GM18907 (cell line): ENCODE measurements at regions not wholly inside any gene's neighbourhood (a gene's known extent, or its start where the extent isn't known, plus 50 kb on each side); places are given as distances from the start of the nearest gene placed in this dataset.
"Not testable (repeated sequence)": the region's sequence is repeated elsewhere in the genome, so short reads cannot be mapped to it uniquely, and the experiment has no call there.

Experiments
- ATAC-seq: cut with Tn5 transposase; IDR thresholded peaks from one replicate; pipeline ENCODE4 v1.9.1; 2021; ENCODE audit warnings: mild to moderate bottlenecking, moderate library complexity; ENCODE audit not compliant: unreplicated experiment

DNA sequence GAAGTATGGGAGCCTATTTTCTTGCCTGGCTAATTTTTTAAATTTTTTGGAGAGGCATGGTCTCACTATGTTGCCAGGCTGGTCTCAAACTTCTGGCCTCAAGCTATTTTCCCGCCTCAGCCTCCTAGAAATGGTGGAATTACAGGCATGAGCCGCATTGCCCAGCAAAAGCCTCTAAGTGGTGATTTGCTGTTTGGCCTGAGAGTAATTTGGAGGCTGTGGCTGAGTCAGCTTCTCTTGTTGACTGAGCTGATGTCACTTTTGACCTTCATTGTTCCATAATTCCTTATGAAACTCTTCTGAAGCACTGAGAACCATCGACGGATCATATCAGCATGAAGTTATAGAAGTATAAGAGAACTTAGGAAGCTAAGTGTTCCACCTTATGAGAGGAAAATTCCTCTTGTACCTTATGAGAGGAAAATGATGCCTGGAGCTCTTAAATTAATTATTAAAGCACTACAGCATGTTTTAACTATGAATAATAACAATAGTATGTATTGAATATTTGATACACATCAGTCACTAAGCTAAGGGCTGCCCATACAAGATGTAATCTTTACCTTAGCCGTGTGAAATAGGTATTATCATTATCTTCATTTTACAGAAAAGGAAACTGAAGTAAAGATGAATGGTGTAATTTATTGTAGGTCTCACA, 220.8 kb upstream of the MON1B start:
- ATAC-seq = no peak

DNA sequence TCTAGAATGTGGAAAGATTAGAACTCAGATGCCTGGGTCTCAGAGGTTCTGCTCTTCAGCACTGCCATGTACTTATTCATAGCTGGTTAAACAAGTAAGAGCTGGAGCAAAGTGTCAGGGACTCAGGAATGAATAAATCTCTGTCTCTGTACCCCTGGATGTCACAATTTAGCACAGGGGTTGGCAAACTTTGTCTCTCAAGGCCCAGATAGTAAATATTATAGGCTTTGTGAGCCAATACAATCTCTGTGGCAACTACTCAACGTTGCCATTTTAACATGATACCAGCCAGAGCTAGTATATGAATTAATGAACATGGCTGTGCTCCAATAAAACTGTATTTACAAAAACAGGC, 220.3 kb upstream of the MON1B start:
- no peak for ATAC-seq

DNA sequence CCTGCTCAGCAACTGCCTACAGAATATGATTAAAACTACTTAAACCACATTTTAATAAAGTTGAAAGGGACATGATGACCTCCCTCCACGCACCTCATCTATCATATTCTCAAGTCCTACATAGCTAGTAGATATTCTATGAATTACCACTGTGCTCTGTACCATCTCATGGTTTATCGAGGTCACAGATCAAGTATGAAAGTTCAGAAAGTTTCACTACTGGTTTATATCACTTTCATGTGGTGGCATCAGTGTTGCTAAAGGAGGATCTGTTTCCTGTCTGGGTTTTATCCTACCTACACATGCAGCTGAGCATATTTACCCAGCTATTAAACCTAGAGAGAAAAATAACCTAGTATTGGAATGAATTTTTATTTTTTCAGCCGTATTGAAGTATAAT, 214.9 kb upstream of the MON1B start:
- peak; percentile 99 for ATAC-seq

DNA sequence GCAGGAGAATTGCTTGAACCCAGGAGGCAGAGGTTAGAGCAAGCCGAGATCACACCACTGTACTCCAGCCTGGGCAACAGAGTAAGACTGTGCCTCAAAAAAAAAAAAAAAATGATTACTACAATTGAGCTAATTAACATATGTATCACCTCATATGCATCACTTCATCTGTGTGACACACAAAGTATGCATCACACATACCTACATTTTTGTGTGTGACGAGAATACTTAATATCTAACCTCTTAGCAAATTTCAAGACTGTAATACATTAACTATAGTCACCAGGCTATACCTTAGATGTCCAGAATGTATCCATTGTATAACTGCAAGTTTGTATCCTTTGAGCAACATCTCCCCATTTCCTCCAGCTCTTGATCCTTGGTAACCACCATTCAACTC, 214.2 kb upstream of the MON1B start:
- ATAC-seq = no peak

DNA sequence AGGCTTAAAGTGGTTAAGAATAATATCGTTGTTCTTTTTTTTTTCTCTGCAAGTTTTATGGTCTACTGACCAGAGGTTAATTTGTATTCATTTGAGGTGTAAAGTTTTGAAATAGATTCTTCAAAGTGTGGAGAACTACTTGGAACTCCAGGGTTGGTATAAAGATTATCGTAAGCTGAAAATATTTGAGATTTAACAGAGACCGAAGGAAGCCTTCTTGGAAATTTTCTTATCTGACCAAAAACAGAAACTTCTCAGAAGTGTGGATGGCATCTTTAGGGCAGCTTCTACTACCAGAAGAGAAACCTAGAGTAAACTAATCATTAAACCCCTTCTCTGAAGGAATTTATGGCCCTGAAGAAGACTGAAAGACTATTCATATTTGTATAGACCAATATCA, 206.8 kb upstream of the MON1B start:
- no peak for ATAC-seq

DNA sequence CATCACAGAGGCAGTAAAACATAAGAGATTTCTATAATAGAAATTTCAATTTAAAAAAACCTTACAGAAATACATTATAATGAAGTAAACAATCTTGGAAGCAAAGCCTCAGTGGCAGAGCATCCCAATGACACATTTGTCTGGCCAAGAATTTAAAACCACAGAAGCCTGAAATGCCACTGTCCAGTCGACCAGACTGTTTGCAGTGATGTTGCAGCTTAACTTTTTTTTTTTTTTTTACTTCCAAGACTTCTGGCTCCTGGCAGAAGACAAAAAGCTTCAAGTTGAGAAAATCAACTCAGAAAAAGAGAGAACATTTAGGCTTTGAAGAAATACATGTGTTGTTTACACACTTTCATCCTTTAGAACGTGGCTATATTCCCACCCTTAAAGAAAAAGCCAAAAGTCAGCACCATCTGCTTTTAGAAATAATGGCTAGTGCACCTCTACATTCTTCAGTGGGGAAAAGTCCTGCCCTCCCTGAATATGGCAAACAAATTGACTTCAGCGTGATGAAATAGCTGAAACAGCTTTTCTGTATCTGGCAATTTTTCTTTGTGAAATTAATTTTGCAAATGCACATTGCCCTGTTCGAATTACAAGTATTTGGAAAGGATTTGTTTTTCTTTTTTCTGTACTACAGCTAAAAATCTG, 205.5 kb upstream of the MON1B start:
- no peak for ATAC-seq

DNA sequence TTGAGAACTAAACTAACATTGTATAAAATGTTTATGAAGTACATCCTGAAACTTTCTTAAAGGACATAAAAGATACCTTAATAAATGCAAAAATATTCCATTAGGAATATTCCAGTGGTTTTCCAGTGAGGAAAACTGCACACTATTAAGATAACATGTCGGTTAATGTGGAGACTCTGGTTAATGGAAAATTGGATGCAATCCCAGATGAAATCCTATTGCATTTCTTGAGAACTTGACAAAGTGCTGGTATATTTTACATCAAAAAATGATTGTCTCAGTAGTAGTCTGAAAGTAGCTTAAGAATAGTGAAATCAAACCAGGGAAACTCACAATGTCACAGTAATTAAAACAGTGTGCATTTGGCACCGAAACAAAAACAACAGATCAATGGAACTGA, 202.5 kb upstream of the MON1B start:
- ATAC-seq = no peak

DNA sequence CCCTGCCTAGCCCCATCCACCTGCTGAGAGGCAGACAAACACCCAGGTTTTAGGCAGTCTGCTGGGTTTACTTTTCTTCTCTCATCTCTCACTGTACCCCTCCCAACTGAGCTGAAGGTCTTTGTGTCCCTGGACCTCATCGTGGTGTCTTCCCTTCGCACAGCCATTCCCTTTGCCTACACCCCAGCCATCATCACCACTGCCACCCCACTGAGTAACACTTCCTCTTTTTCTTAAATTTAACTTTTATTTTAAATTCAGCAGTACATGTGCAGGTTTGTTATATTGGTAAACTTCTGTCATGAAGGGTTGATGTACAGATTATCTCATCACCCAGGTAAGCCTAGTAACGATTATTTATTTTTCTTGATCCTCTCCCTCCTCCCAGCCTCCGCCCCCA, 188.3 kb upstream of the MON1B start:
- ATAC-seq = no peak

DNA sequence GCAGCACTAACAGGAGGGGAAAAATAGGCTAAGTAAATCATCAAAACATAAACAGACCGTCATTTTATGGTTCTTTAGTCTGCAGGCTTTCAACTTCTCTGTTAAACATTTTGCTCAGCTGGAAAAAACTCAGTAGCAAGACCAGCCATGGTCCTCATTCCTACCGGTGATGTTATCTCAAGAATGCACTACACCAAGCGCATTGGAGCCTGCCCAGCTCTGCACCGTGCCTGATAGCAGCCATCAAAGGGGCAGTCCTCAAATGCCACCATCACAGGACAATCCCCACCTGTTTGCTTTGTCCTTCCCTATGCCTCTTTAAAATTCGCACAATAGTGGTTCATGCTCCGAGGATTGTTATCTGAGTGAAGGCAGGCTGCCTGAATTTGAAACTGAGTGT, 181.5 kb upstream of the MON1B start:
- ATAC-seq = no peak

DNA sequence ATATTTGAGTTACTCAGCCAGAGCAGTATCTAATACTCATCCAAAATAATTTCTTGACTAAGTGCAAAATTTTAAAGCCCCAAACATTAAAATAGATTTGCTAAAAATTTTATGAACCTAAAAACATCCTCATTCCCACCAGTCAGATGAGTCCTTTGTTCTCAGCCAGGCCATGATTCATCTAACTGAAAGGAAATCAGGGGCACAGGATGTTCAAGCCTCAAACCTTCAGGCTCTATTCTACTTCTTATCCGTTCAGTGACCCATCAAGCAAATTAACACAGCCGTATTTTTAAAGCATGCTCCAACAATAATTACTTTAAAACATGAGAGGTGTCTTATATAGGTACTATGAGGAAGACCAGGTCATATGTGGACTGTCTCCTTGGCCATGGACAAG, 176.5 kb upstream of the MON1B start:
- no peak for ATAC-seq

DNA sequence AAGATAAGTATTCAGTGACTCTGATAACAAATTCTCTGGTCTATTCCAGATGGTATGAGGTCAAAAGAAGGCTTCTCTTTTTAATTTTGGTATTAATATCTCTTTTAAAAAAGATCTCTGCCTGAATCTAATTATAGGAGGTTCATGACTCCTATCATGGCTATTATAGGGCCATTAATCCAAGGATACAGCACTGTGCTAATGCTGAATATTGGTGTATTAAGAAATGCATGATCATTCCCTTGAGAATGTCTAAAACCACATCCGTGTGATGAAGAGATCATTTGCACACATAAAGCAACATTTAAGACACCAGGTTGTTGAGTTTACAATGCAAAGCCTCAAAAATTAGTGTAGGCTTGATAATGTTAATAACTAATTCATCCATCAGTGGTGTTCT, 160.4 kb upstream of the MON1B start:
- ATAC-seq = no peak

DNA sequence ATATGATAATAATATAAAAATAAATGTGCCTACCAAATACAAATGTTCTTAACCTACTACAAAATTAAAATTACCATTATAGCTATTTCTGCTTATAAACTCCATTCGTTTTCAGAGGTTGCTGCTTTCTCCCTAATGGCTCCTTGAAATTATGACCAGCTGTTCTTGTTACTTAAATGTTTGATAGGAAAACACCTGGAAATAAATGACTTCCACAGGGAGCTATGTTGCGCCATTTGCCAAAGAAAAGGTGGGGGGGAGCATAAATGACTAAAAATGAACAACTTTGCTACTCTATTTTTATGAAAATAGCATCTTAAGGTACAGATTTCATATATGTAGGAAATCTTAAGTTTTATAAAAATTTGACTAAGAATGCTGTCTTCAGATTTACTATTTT, 157.5 kb upstream of the MON1B start:
- no peak for ATAC-seq

DNA sequence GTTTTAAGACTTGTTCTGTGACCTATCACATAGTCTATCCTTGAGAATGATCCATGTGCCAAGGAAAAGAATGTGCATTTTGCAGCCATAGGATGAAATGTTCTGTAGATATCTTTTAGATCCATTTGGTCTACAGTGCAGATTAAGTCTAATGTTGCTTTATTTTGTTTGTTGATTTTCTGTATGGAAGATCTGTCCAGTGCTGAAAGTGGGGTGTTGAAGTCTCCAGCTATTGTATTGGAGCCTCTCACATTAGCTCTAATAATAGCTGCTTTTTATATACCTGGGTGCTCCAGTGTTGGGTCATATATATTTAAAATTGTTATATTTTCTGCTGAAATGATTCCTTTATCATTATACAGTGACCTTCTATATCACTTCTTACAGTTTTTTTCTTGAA, 155.6 kb upstream of the MON1B start:
- ATAC-seq = no peak

DNA sequence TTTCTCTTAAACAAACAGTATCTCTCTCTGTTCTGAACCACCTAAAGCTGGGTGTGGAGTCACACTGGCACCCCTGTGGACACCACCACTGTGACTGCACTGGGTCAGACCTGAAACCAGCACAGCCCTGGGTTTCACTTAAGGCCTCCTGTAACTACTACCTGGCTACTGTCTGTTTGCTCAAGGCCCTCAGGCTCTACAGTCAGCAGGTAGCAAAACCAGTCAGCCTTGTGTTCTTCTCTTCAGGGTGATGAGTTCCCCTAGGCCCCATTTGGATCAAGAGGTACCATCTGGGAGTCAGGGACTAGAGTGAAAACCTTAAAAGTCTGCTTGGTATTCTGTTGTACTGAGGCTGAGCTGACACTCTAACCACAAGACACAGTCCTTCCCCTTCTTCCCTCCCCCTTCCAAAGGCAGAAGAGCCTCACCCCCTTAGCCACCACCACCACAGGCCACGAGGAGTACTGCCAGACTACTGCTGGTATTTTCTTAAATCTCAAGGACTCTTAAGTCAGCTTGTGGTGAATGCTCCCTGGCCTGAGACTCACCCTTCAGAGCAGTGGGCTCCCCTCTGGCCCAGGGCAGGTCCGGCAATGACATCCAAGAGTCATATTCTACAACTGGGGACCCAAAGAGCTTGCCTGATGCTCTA, 153.2 kb upstream of the MON1B start:
- ATAC-seq = no peak

DNA sequence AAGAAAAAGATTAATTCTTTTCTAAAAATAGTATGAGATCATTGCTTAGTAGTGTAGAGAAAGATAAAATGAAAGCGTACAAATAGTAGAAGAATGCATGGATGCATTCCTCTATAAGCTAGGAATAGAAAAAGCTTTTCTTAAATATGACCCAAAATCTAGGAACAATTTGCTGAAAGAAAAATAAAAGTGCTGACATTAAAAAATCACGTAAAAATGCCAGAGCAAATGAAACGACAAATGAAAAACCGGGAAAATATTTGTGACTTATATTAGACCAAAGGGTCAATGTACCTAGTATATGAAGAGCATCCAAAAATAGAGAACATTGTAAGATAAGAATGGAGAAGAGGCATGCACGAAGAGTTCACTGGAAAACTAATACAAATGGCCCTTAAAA, 149.5 kb upstream of the MON1B start:
- ATAC-seq = no peak

DNA sequence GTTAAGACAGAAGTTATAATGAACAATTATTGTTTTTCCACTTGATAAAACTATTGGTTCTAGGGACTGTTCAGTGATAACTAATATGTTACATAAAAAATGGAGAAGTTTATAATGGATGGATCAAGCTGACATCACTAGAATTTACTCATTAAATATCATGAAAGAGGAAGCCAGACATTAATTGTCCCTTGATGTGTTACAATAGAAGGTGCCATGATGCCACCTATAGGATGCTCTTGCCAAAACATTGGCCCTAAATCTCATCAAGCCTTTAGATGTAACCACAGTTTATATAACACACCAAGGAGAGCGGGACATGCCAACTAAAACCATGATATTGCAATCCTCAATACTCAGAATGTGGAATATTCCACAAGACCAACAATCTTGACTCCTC, 147.9 kb upstream of the MON1B start:
- ATAC-seq = no peak

DNA sequence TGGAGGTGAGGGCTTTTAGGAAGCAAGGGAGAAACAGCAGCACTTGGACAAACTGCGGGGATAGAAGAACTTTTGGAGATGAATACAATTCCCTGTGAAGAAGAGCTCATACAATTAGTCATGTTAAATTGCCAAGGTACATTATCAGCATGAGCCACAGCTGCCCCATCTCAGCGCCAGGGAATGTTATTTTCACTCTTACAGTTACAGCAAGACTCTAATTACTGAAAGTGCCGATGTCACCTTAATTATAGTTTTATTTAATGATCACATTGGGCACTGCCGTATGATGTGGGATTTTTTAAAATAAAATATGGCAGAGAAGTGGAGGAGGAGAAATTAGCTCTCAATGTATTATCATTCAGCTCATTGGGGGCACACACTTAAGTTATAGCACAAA, 144.8 kb upstream of the MON1B start:
- ATAC-seq = no peak

DNA sequence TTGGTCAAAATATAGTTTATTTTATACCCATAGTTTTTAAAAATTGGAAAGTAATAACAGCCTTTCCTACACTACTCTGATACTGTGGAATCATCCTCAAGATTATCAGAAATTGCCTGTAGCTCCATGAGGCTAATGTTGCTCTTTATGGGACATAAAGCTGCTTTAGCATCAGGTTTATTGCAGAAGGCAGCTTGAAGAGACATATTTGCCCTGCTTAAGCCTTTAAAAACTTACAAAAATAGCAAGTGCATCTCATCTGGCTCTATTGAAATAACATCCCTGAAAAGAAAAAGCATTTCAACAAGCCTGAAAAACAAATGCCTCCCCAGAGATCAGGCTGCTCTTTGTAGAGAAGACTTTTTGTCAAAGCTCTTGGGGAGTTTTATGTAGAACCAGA, 142.9 kb upstream of the MON1B start:
- no peak for ATAC-seq

DNA sequence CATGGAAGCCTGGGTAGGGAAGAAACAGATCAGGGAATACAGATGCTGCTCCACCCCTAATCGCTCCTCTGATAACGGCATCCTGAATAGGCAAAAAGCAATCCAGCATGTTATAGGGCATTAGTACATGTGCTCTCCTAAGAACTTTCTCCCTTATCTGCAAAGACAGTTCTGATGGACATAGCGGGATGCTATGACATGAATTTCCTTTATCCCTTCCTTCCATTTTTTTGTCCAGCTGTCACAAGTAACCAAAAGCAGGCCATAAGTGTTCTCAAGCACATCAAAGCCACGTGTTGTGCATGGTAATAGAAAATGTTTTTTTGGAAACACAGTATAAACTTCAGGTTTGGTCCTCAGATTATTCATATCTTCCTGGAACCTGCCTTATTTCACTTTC, 141.4 kb upstream of the MON1B start:
- no peak for ATAC-seq

DNA sequence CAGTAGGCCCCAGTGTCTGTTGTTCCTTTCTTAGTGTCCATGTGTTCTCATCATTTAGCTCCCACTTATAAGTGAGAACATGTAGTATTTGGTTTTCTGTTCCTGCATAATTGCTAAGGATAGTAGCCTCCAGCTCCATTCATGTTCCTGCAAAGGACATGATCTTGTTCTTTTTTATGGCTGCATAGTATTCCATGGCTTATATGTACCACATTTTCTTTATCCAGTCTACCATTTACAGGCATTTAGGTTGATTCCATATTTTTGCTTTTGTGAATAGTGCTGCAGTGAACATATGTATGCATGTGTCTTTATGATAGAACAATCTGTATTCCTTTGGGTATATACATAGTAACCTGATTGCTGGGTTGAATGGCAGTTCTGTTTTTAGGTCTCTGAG, 134.4 kb upstream of the MON1B start:
- not testable (repeated sequence) for ATAC-seq

DNA sequence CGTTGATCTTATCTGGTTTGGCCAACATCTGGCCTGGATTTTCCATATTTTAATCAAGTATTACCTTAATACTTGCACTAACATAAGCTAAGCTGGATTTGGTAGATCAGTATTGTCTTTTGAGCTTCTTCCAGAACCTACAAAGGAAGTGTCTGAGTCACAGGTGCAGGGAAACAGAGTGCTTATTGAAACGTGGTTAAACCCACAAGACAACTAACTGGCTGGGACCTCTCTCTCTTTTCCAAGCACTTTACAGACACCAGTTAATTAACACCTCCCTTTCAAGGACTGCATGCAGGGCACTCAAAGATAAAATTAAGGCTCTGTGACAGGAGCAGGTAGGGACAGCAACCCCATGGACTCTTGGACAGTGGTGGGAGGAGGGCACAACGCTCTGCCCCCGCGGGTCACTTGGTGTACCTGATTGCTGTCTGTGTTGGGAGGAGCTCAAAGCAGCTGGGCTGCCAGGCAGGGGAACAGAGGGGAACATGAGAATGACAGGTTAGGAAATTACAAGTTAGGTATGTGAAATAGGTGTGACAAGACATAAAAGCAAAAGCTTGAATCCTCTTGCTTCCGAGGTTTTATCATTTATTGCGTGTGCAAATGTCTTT, 133.7 kb upstream of the MON1B start:
- no peak for ATAC-seq

DNA sequence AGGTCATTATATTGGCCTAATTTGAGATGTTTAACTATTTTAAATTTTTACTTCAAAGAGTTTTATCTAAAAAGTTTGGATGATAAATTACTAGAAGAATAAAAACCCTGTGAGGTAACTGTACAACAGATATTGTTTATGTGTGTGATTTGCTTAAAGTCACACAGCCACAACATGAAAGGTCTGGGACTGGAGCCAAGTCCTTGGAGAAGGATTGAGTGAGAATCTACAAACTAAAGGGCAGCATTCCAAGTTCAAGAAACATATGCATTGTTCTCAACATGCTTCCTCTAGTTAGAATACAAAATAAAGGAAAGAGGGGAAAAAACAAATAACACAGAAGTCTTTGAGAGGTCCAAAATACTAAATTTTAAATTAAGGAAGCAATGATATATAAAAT, 131.5 kb upstream of the MON1B start:
- ATAC-seq = no peak
